SK-N-SH (cell line): ENCODE measurements at regions not wholly inside any gene's neighbourhood (a gene's known extent, or its start where the extent isn't known, plus 50 kb on each side); places are given as distances from the start of the nearest gene placed in this dataset.

Source experiments
- CTCF ChIA-PET: fragments of 300-600, 350-600 bp; formaldehyde crosslinking; extraction: SDS; loops from one replicate; lab custom pipeline; 2021; lab: Yijun Ruan, JAX
- POLR2A ChIA-PET: fragments of 350-600 bp; sonication (Branson Sonifier 250); formaldehyde crosslinking; extraction: SDS; loops from one replicate; lab custom pipeline; 2020; ENCODE audit warnings: antibody characterized with exemption, inconsistent platforms; lab: Yijun Ruan, JAX
- DNase-seq: peaks from one replicate; pipeline ENCODE4 v3.0.0; 2012
- H2AFZ ChIP-seq: fragments of 200-600 bp; sonication (generic); 2 replicates; pipeline ENCODE4 v1.8.1; 2016; ENCODE audit warnings: antibody characterized with exemption, mild to moderate bottlenecking, low read depth
- H3F3A ChIP-seq: fragments of 200-600 bp; sonication (generic); replicated peaks from 2 replicates; pipeline ENCODE3; 2016; ENCODE audit warnings: antibody characterized with exemption, mild to moderate bottlenecking; ENCODE audit not compliant: insufficient read depth
- H3K27ac ChIP-seq, 2 experiments: fragments of 200-500 bp in 1 of 2; fragments of 200-600 bp in 1 of 2; sonication (Bioruptor generic) in 1 of 2; sonication (generic), shearing (Covaris generic) in 1 of 2; 2 replicates each; pipeline versions ENCODE4 v1.5.1 to v1.6.1; 2014 to 2016; ENCODE audit warnings: low read depth in 2 of 2, inconsistent platforms in 1 of 2, low read length in 1 of 2, mild to moderate bottlenecking in 1 of 2, mixed read lengths in 1 of 2
- H3K27me3 ChIP-seq: fragments of 200-600 bp; sonication (generic), shearing (Covaris generic); 2 replicates; pipeline ENCODE4 v1.6.1; 2016; ENCODE audit warnings: mixed run types; ENCODE audit not compliant: insufficient read depth
- H3K36me3 ChIP-seq, 2 experiments: fragments of 200-500 bp in 1 of 2; fragments of 200-600 bp in 1 of 2; sonication (Bioruptor generic) in 1 of 2; sonication (generic) in 1 of 2; replicated peaks in 1 of 2; 2 replicates each; pipeline versions ENCODE3 to v1.5.1; 2014 to 2016; ENCODE audit warnings: low read length in 1 of 2, mild to moderate bottlenecking in 1 of 2; ENCODE audit not compliant: insufficient read depth in 2 of 2, control insufficient read depth in 1 of 2
- H3K4me1 ChIP-seq, 2 experiments: fragments of 200-500 bp in 1 of 2; fragments of 200-600 bp in 1 of 2; sonication (Bioruptor generic) in 1 of 2; sonication (generic), shearing (Covaris generic) in 1 of 2; 2 replicates each; pipeline versions ENCODE4 v1.5.1 to v1.6.1; 2014 to 2016; ENCODE audit warnings: low read depth in 1 of 2, low read length in 1 of 2, mixed run types in 1 of 2; ENCODE audit not compliant: insufficient read depth in 2 of 2, control insufficient read depth in 1 of 2
- H3K4me2 ChIP-seq: fragments of 200-600 bp; sonication (generic), shearing (Covaris generic); 2 replicates; pipeline ENCODE4 v1.6.1; 2017; ENCODE audit warnings: mixed run types
- H3K4me3 ChIP-seq, 2 experiments: fragments of 200-500 bp in 1 of 2; fragments of 200-600 bp in 1 of 2; sonication (Bioruptor generic) in 1 of 2; sonication (generic), shearing (Covaris generic) in 1 of 2; 2 replicates each; pipeline versions ENCODE4 v1.5.1 to v1.8.1; 2014 to 2016; ENCODE audit warnings: low read depth in 2 of 2, inconsistent platforms in 1 of 2, low read length in 1 of 2, mild to moderate bottlenecking in 1 of 2, mixed read lengths in 1 of 2, moderate library complexity in 1 of 2
- H3K79me2 ChIP-seq: fragments of 200-600 bp; sonication (generic); 2 replicates; pipeline ENCODE4 v1.8.1; 2017; ENCODE audit warnings: mild to moderate bottlenecking; ENCODE audit not compliant: insufficient read depth
- H3K9ac ChIP-seq: fragments of 200-600 bp; sonication (generic); 2 replicates; pipeline ENCODE4 v1.6.1; 2017; ENCODE audit warnings: mixed run types
- H3K9me2 ChIP-seq: fragments of 200-600 bp; sonication (generic); 2 replicates; pipeline ENCODE4 v1.6.1; 2017; ENCODE audit warnings: mixed run types
- H3K9me3 ChIP-seq: fragments of 200-600 bp; sonication (generic); 2 replicates; pipeline ENCODE4 v1.6.1; 2017; ENCODE audit warnings: mixed run types, mild to moderate bottlenecking, moderate library complexity
- H4K20me1 ChIP-seq: fragments of 200-600 bp; sonication (generic); 2 replicates; pipeline ENCODE4 v1.6.1; 2017; ENCODE audit warnings: mild to moderate bottlenecking, mixed run types; ENCODE audit not compliant: insufficient read depth
- ELF1 ChIP-seq: IDR thresholded peaks from 2 replicates; pipeline ENCODE4 v1.4.0; 2012
- EP300 ChIP-seq, 2 experiments: IDR thresholded peaks; 2 replicates each; pipeline versions ENCODE4 v1.4.0 to v1.6.1; 2012; ENCODE audit warnings: borderline replicate concordance in 1 of 2, low read depth in 1 of 2, low read length in 1 of 2
- EZH2phosphoT487 ChIP-seq: fragments of 200-600 bp; sonication (generic); IDR thresholded peaks from 2 replicates; pipeline ENCODE4 v1.6.1; 2017; ENCODE audit warnings: low read depth, mixed run types, mild to moderate bottlenecking, antibody characterized with exemption, moderate library complexity, borderline replicate concordance
- FOXJ3 ChIP-seq: sonication (generic); formaldehyde crosslinking; IDR thresholded peaks from 2 replicates; pipeline ENCODE4 v1.5.1; 2020; ENCODE audit warnings: mild to moderate bottlenecking, missing genetic modification reagents
- GATA2 ChIP-seq: sonication (generic); formaldehyde crosslinking; IDR thresholded peaks from 2 replicates; pipeline ENCODE4 v1.5.0; 2020; ENCODE audit warnings: mild to moderate bottlenecking, missing genetic modification reagents
- IRF3 ChIP-seq: fragments of 150-350 bp; IDR thresholded peaks from 2 replicates; pipeline ENCODE4 v1.6.1; 2016; ENCODE audit warnings: mild to moderate bottlenecking, low read depth, low read length
- MXI1 ChIP-seq: IDR thresholded peaks from 2 replicates; pipeline ENCODE4 v1.6.1; 2012; ENCODE audit warnings: mild to moderate bottlenecking, low read depth, low read length, improper control_type of control experiment
- NRF1 ChIP-seq: IDR thresholded peaks from 2 replicates; pipeline ENCODE4 v1.6.1; 2012; ENCODE audit warnings: low read depth, mild to moderate bottlenecking, low read length
- POLR2AphosphoS5 ChIP-seq: IDR thresholded peaks from 2 replicates; pipeline ENCODE4 v1.6.1; 2012; ENCODE audit warnings: low read depth, low read length
- SIN3A ChIP-seq: IDR thresholded peaks from 2 replicates; pipeline ENCODE4 v1.6.1; 2012; ENCODE audit warnings: low read depth, mild to moderate bottlenecking, low read length, moderate library complexity, borderline replicate concordance
- TAF1 ChIP-seq: IDR thresholded peaks from 2 replicates; pipeline ENCODE4 v1.6.1; 2012; ENCODE audit warnings: low read depth, mild to moderate bottlenecking, low read length, moderate library complexity, borderline replicate concordance
- USF2 ChIP-seq: fragments of 150-350 bp; IDR thresholded peaks from 2 replicates; pipeline ENCODE4 v1.6.1; 2017; ENCODE audit warnings: antibody characterized with exemption, low read length, low read depth, borderline replicate concordance
- YY1 ChIP-seq: IDR thresholded peaks from 2 replicates; pipeline ENCODE4 v1.4.0; 2012; ENCODE audit warnings: low read depth, mild to moderate bottlenecking
- WGBS: methylation state at CpG from one replicate; pipeline ENCODE4 v1.1.6; 2017; ENCODE audit warnings: low lambda C conversion rate; 5-methylcytosine and 5-hydroxymethylcytosine counted together

- TF ChIP-seq IRF3 = no peak
- TF ChIP-seq GATA2 (CRISPR knock-in tag) = peak; percentile 62; the same call in 1 of the 2 replicates
- 0 out of 2 replicates have a peak, but pooled peaks have one; percentile 19 for TF ChIP-seq MXI1
- no peak for TF ChIP-seq YY1
- TF ChIP-seq, all 33 proteins: peak for 2
- H3K9me3 ChIP-seq = no peaks in the 10 kb centered on the region; the same call in 1 of the 2 replicates
- H3K9me2 ChIP-seq = no peaks in the 10 kb centered on the region
- POLR2A ChIA-PET = no interaction called here
- H3K79me2 ChIP-seq = no peaks in the 10 kb centered on the region
- no peaks in the 10 kb centered on the region for H3F3A ChIP-seq
- H3K27me3 ChIP-seq = no peaks in the 10 kb centered on the region
- H3K9ac ChIP-seq = no peak overlapping the region
- CTCF ChIA-PET = interaction anchor here (2.0 kb wide), 1 partner anchor 22 kb away, joined by 7 read pairs; no protein-coding TSS in a partner anchor
- peak overlapping the region in 1 of 2 experiments; percentile 22; a peak in 1 of 4 replicates for H3K27ac ChIP-seq
- H3K4me3 ChIP-seq = peak overlapping the region in 1 of 2 experiments; percentile 6; a peak in 1 of 4 replicates
- peaks cover 0 to 10% of the 10 kb centered on the region in 2 experiments; a peak in 2 of 4 replicates for H3K4me1 ChIP-seq
- no peak overlapping the region for H2AFZ ChIP-seq
- no peak overlapping the region for H3K4me2 ChIP-seq
- no peaks in the 10 kb centered on the region for H3K36me3 ChIP-seq
- peak; percentile 7 for DNase-seq
- WGBS = 9% methylated on average over 13 of the region's 13 CpGs
- no peaks in the 10 kb centered on the region for H4K20me1 ChIP-seq
Observed at GRCh38 chr1:106290805-106291501, 765.5 kb upstream of the PRMT6 start.

GRCh38 chr1:106292130-106292529 is 764.3 kb upstream of the PRMT6 start:
- Histone ChIP-seq H3K9me2 (no peaks in the 10 kb centered on the region), H3K27me3 (no peaks in the 10 kb centered on the region), H3K9ac (no peak overlapping the region), H4K20me1 (no peaks in the 10 kb centered on the region), H3F3A (no peaks in the 10 kb centered on the region)
- DNase-seq = peak; percentile 21
- CTCF ChIA-PET = interaction anchor here (0.8 to 2.0 kb wide), 2 partner anchors 24 to 1238 kb away, joined by 3 to 7 read pairs; no protein-coding TSS in a partner anchor
- TF ChIP-seq EP300 (IDR thresholded peaks at IDR 0.05; ENCODE audit: borderline replicate concordance in 1 of 2, low read depth in 1 of 2, low read length in 1 of 2) (peak in 1 of 2 experiments; percentile 51; a peak in 1 of 4 replicates), POLR2AphosphoS5 (no peak), EZH2phosphoT487 (no peak), SIN3A (no peak), TAF1 (no peak), NRF1 (no peak), USF2 (no peak), ELF1 (no peak), FOXJ3 (CRISPR knock-in tag) (no peak)
- TF ChIP-seq, all 33 proteins: peak for 1
- Histone ChIP-seq H3K36me3 (no peaks in the 10 kb centered on the region), H3K4me2 (no peak overlapping the region), H3K79me2 (no peaks in the 10 kb centered on the region), H2AFZ (no peak overlapping the region), H3K27ac (no peak overlapping the region), H3K4me1 (peaks cover 0 to 10% of the 10 kb centered on the region in 2 experiments; a peak in 2 of 4 replicates), H3K9me3 (no peaks in the 10 kb centered on the region; the same call in 1 of the 2 replicates), H3K4me3 (no peak overlapping the region)
- POLR2A ChIA-PET = no interaction called here
- WGBS = 11% methylated on average over 4 of the region's 4 CpGs
